ENCODE measurements at regions not wholly inside any gene's neighbourhood (a gene's known extent, or its start where the extent isn't known, plus 50 kb on each side); places are given as distances from the start of the nearest gene placed in this dataset.

- no peak for TF ChIP-seq POLR2A (IDR thresholded peaks at IDR 0.05)
- TF ChIP-seq, protein P1, sequence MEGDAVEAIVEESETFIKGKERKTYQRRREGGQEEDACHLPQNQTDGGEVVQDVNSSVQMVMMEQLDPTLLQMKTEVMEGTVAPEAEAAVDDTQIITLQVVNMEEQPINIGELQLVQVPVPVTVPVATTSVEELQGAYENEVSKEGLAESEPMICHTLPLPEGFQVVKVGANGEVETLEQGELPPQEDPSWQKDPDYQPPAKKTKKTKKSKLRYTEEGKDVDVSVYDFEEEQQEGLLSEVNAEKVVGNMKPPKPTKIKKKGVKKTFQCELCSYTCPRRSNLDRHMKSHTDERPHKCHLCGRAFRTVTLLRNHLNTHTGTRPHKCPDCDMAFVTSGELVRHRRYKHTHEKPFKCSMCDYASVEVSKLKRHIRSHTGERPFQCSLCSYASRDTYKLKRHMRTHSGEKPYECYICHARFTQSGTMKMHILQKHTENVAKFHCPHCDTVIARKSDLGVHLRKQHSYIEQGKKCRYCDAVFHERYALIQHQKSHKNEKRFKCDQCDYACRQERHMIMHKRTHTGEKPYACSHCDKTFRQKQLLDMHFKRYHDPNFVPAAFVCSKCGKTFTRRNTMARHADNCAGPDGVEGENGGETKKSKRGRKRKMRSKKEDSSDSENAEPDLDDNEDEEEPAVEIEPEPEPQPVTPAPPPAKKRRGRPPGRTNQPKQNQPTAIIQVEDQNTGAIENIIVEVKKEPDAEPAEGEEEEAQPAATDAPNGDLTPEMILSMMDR (IDR thresholded peaks at IDR 0.05): no peak
These were observed 213.4 kb downstream of the COX7C start for GRCh38 chr5:86831128-86831527.

All from lower leg skin (tissue), 3 donors.